HCT116 (cell line): ENCODE measurements at regions not wholly inside any gene's neighbourhood (a gene's known extent, or its start where the extent isn't known, plus 50 kb on each side); places are given as distances from the start of the nearest gene placed in this dataset.

ENCODE experiments used
- ATAC-seq: fragments of 200-7000 bp; cut with Tn5 transposase; 2 replicates; pipeline ENCODE4 v1.9.1; 2020; ENCODE audit warnings: mild to moderate bottlenecking, moderate library complexity
- BruUV-seq: library from RNA; stranded (reverse); fragments of 400-500 nt; replicated peaks from 2 replicates; lab custom pipeline; 2021; lab: Mats Ljungman, UMichigan
- CTCF ChIA-PET: fragments of 300-600 bp; sonication (Branson Sonifier 250); formaldehyde crosslinking; loops from one replicate; lab custom pipeline; 2021; ENCODE audit warnings: antibody characterized with exemption; lab: Charles Lee
- POLR2A ChIA-PET: fragments of 300-600, 350-600 bp; sonication (Branson Sonifier 250); formaldehyde crosslinking; loops from one replicate; lab custom pipeline; 2021; ENCODE audit warnings: antibody characterized with exemption; lab: Charles Lee
- RAD21 ChIA-PET, 2 experiments: fragments of 300-600 bp; sonication (Branson Sonifier 250); formaldehyde crosslinking; loops; one replicate each; lab custom pipeline; 2023; ENCODE audit warnings: low total read pairs in 2 of 2; ENCODE audit not compliant: uncharacterized antibody in 2 of 2, unreplicated experiment in 2 of 2, low non-redundant PET in 1 of 2; lab: Charles Lee
- DNase-seq: peaks from one replicate; pipeline ENCODE4 v3.0.0-alpha.2; 2010; ENCODE audit warnings: low read depth, low spot score
- H2AFZ ChIP-seq: fragments of 200-600 bp; shearing (Covaris generic), sonication (generic); 2 replicates; pipeline ENCODE4 v1.6.1; 2017; ENCODE audit warnings: low read depth, mixed run types, mixed read lengths, antibody characterized with exemption, low read length; ENCODE audit not compliant: poor library complexity, severe bottlenecking
- H3K27ac ChIP-seq: 2 replicates; pipeline ENCODE4 v1.5.1; 2012; ENCODE audit warnings: low read depth, low read length
- H3K27me3 ChIP-seq: fragments of 200-600 bp; sonication (generic); 2 replicates; pipeline ENCODE4 v1.6.1; 2016; ENCODE audit warnings: mixed run types, low read length, mixed read lengths; ENCODE audit not compliant: insufficient read depth
- H3K36me3 ChIP-seq, 2 experiments: fragments of 200-500 bp in 1 of 2; fragments of 200-600 bp in 1 of 2; sonication (Bioruptor generic) in 1 of 2; sonication (generic) in 1 of 2; 2 replicates each; pipeline versions ENCODE4 v1.5.1 to v1.6.1; 2014 to 2016; ENCODE audit warnings: low read length in 2 of 2, inconsistent platforms in 1 of 2, mixed read lengths in 1 of 2, mixed run types in 1 of 2; ENCODE audit not compliant: insufficient read depth in 2 of 2, control insufficient read depth in 1 of 2
- H3K4me1 ChIP-seq, 2 experiments: fragments of 200-600 bp in 1 of 2; sonication (generic) in 1 of 2; 2 replicates each; pipeline versions ENCODE4 v1.5.1 to v1.6.1; 2012 to 2017; ENCODE audit warnings: low read length in 2 of 2, inconsistent platforms in 1 of 2, mild to moderate bottlenecking in 1 of 2, mixed read lengths in 1 of 2, mixed run types in 1 of 2, moderate library complexity in 1 of 2; ENCODE audit not compliant: insufficient read depth in 2 of 2, control insufficient read depth in 1 of 2
- H3K4me2 ChIP-seq: fragments of 200-600 bp; sonication (generic); 2 replicates; pipeline ENCODE4 v1.6.1; 2017; ENCODE audit warnings: mixed run types, low read length, mixed read lengths
- H3K4me3 ChIP-seq, 2 experiments: fragments of 200-600 bp in 1 of 2; sonication (generic) in 1 of 2; replicated peaks in 1 of 2; 2 replicates each; pipeline ENCODE4 v1.5.1; 2011 to 2016; ENCODE audit warnings: low read length in 2 of 2, control low read depth in 1 of 2, low read depth in 1 of 2, mild to moderate bottlenecking in 1 of 2, mixed read lengths in 1 of 2, mixed run types in 1 of 2
- H3K79me2 ChIP-seq: fragments of 200-600 bp; sonication (generic); 2 replicates; pipeline ENCODE4 v1.6.1; 2017; ENCODE audit warnings: mild to moderate bottlenecking, mixed run types, low read length, moderate library complexity, mixed read lengths; ENCODE audit not compliant: insufficient read depth
- H3K9ac ChIP-seq: fragments of 200-600 bp; sonication (generic); 2 replicates; pipeline ENCODE4 v1.6.1; 2016; ENCODE audit warnings: low read length, mixed read lengths
- H3K9me2 ChIP-seq: fragments of 200-600 bp; sonication (generic), shearing (Covaris generic); 2 replicates; pipeline ENCODE4 v1.6.1; 2017; ENCODE audit warnings: mixed run types, mild to moderate bottlenecking, moderate library complexity; ENCODE audit not compliant: insufficient read depth
- H3K9me3 ChIP-seq, 2 experiments: fragments of 200-500 bp in 1 of 2; fragments of 200-600 bp in 1 of 2; sonication (Bioruptor generic) in 1 of 2; sonication (generic) in 1 of 2; 2 replicates each; pipeline ENCODE4 v1.6.1; 2014 to 2017; ENCODE audit warnings: low read length in 2 of 2, mixed read lengths in 2 of 2, inconsistent platforms in 1 of 2, low read depth in 1 of 2, mild to moderate bottlenecking in 1 of 2, mixed run types in 1 of 2, moderate library complexity in 1 of 2; ENCODE audit not compliant: control insufficient read depth in 1 of 2, insufficient read depth in 1 of 2
- H4K20me1 ChIP-seq: fragments of 200-600 bp; sonication (generic), shearing (Covaris generic); 2 replicates; pipeline ENCODE4 v1.6.1; 2017; ENCODE audit warnings: mixed run types, mild to moderate bottlenecking, moderate library complexity; ENCODE audit not compliant: insufficient read depth
- CBX3 ChIP-seq: IDR thresholded peaks from 2 replicates; pipeline ENCODE4 v1.6.1; 2012; ENCODE audit warnings: low read depth
- CEBPB ChIP-seq: IDR thresholded peaks from 2 replicates; pipeline ENCODE4 v1.6.1; 2012; ENCODE audit warnings: low read depth
- EGR1 ChIP-seq: IDR thresholded peaks from 2 replicates; pipeline ENCODE4 v1.6.1; 2012; ENCODE audit warnings: low read depth
- ELF1 ChIP-seq: IDR thresholded peaks from 2 replicates; pipeline ENCODE4 v1.6.1; 2012; ENCODE audit warnings: low read depth, borderline replicate concordance
- EZH2 ChIP-seq: fragments of 200-600 bp; sonication (generic); IDR thresholded peaks from 2 replicates; pipeline ENCODE4 v1.6.1; 2017; ENCODE audit warnings: antibody characterized with exemption, mixed run types
- EZH2phosphoT487 ChIP-seq: fragments of 200-600 bp; IDR thresholded peaks from 2 replicates; pipeline ENCODE4 v1.6.1; 2018; ENCODE audit warnings: antibody characterized with exemption, borderline replicate concordance
- FOSL1 ChIP-seq: IDR thresholded peaks from 2 replicates; pipeline ENCODE4 v1.6.1; 2012; ENCODE audit warnings: low read depth
- POLR2A ChIP-seq: IDR thresholded peaks from 2 replicates; pipeline ENCODE4 v1.7.0; 2011; ENCODE audit warnings: borderline replicate concordance; ENCODE audit not compliant: insufficient read depth, insufficient read length; ENCODE audit errors: extremely low read depth
- POLR2AphosphoS5 ChIP-seq: IDR thresholded peaks from 2 replicates; pipeline ENCODE4 v1.6.1; 2011; ENCODE audit warnings: mild to moderate bottlenecking, low read depth, low read length, moderate library complexity
- TCF7L2 ChIP-seq: IDR thresholded peaks from 2 replicates; pipeline ENCODE4 v1.7.0; 2011; ENCODE audit warnings: borderline replicate concordance, inconsistent platforms; ENCODE audit not compliant: insufficient read depth, insufficient read length; ENCODE audit errors: extremely low read depth
- YY1 ChIP-seq: IDR thresholded peaks from 2 replicates; pipeline ENCODE4 v1.6.1; 2011; ENCODE audit warnings: low read length, low read depth, moderate library complexity, mild to moderate bottlenecking; ENCODE audit not compliant: insufficient replicate concordance; ENCODE audit errors: extremely low read depth
- intact Hi-C: fragments of 100-400 bp; cut with micrococcal nuclease; formaldehyde crosslinking; loops from 2 replicates; pipeline ENCODE4 v1.10.0; 2022
- TF ChIP-seq, protein P1 (sequence below): IDR thresholded peaks from 2 replicates; pipeline ENCODE4 v1.6.1; 2011; ENCODE audit warnings: mild to moderate bottlenecking, low read length, moderate library complexity; ENCODE audit not compliant: insufficient replicate concordance; ENCODE audit errors: extremely low read depth
- TF ChIP-seq, protein P2 (sequence below), 3 experiments: fragments of 200-600 bp in 1 of 3; sonication (generic) in 1 of 3; IDR thresholded peaks in 2 of 3; conservative IDR thresholded peaks in 1 of 3; 2 replicates each; pipeline ENCODE4 v1.5.1; 2012 to 2017; ENCODE audit warnings: low read depth in 2 of 3, low read length in 2 of 3, antibody characterized with exemption in 1 of 3, borderline replicate concordance in 1 of 3, control low read depth in 1 of 3, mild to moderate bottlenecking in 1 of 3, mixed read lengths in 1 of 3, mixed run types in 1 of 3, moderate library complexity in 1 of 3; ENCODE audit not compliant: insufficient read depth in 1 of 3
- TF ChIP-seq, protein P3 (sequence below): IDR thresholded peaks from 2 replicates; pipeline ENCODE4 v1.6.1; 2012

DNA sequence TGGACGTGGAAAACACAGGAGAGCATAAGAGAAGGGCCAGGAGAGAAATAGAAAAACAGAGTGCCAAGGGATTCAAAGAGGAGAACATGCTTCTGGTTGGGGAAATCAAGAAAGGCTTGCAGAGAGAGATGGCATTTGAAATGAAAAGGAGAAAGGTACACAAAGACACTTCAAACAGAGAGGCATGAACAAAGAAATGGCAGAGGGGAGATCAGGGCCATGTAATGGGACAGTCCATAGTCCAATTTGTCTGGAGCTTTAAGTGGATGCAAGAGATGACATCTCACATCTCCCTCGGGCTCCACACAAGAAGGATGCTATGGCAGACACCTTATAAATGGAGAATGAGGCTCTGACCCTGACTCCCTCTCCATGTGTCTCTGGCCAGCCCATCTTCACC, 331.1 kb downstream of the MLLT3 start:
- Histone ChIP-seq H3K4me1 (no peaks in the 10 kb centered on the region), H3K27me3 (no peaks in the 10 kb centered on the region), H3K9me2 (no peaks in the 10 kb centered on the region; the same call in 1 of the 2 replicates), H4K20me1 (no peaks in the 10 kb centered on the region), H3K9me3 (no peaks in the 10 kb centered on the region), H2AFZ (peak overlapping the region; percentile 54), H3K4me2 (no peak overlapping the region), H3K4me3 (no peak overlapping the region), H3K79me2 (no peaks in the 10 kb centered on the region), H3K9ac (no peak overlapping the region), H3K36me3 (no peaks in the 10 kb centered on the region), H3K27ac (no peak overlapping the region)
- DNase-seq (no peak), ATAC-seq (no peak)
- RAD21 ChIA-PET = no interaction called here
- POLR2A ChIA-PET = no interaction called here
- no TSS peak for BruUV-seq
- TF ChIP-seq, protein P1, sequence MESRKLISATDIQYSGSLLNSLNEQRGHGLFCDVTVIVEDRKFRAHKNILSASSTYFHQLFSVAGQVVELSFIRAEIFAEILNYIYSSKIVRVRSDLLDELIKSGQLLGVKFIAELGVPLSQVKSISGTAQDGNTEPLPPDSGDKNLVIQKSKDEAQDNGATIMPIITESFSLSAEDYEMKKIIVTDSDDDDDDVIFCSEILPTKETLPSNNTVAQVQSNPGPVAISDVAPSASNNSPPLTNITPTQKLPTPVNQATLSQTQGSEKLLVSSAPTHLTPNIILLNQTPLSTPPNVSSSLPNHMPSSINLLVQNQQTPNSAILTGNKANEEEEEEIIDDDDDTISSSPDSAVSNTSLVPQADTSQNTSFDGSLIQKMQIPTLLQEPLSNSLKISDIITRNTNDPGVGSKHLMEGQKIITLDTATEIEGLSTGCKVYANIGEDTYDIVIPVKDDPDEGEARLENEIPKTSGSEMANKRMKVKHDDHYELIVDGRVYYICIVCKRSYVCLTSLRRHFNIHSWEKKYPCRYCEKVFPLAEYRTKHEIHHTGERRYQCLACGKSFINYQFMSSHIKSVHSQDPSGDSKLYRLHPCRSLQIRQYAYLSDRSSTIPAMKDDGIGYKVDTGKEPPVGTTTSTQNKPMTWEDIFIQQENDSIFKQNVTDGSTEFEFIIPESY = no peak
- TF ChIP-seq FOSL1 (no peak), EZH2 (no peak), CEBPB (no peak), ELF1 (no peak), POLR2A (no peak), EZH2phosphoT487 (no peak), YY1 (no peak), TCF7L2 (no peak), EGR1 (no peak), POLR2AphosphoS5 (no peak), CBX3 (no peak)
- TF ChIP-seq, protein P2, sequence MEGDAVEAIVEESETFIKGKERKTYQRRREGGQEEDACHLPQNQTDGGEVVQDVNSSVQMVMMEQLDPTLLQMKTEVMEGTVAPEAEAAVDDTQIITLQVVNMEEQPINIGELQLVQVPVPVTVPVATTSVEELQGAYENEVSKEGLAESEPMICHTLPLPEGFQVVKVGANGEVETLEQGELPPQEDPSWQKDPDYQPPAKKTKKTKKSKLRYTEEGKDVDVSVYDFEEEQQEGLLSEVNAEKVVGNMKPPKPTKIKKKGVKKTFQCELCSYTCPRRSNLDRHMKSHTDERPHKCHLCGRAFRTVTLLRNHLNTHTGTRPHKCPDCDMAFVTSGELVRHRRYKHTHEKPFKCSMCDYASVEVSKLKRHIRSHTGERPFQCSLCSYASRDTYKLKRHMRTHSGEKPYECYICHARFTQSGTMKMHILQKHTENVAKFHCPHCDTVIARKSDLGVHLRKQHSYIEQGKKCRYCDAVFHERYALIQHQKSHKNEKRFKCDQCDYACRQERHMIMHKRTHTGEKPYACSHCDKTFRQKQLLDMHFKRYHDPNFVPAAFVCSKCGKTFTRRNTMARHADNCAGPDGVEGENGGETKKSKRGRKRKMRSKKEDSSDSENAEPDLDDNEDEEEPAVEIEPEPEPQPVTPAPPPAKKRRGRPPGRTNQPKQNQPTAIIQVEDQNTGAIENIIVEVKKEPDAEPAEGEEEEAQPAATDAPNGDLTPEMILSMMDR (IDR thresholded peaks at IDR 0.05 in 2 of 3, conservative IDR thresholded peaks at IDR 0.05 in 1 of 3; ENCODE audit: borderline replicate concordance in 1 of 3, insufficient read depth in 1 of 3, low read depth in 2 of 3, low read length in 2 of 3) = no peak
- TF ChIP-seq, protein P3, sequence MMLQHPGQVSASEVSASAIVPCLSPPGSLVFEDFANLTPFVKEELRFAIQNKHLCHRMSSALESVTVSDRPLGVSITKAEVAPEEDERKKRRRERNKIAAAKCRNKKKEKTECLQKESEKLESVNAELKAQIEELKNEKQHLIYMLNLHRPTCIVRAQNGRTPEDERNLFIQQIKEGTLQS = no peak
- intact Hi-C loops = no loop called here
- CTCF ChIA-PET = no interaction called here
